Activated T-helper 1 cell treated with anti-CD3 and anti-CD28 coated beads, Interleukin-2, amount 50 U/mL, for 16 hours (primary cell): ENCODE measurements at regions not wholly inside any gene's neighbourhood (a gene's known extent, or its start where the extent isn't known, plus 50 kb on each side); places are given as distances from the start of the nearest gene placed in this dataset.
A peak's percentile ranks its signal among the peaks of the same experiment; 100 is the strongest.

Source experiments
- DNase-seq, 2 donors: peaks; one replicate each; pipeline ENCODE4 v3.0.0-alpha.2; 2020; ENCODE audit warnings: low read depth in 1 of 2, low spot score in 1 of 2

- no peak for DNase-seq
Observed at GRCh38 chr3:59593380-59593779, 543.6 kb upstream of the CFAP20DC start.

GRCh38 chr3:59580996-59581395 lies 531.2 kb upstream of the CFAP20DC start:
- DNase-seq, result no peak

- DNase-seq, result no peak
Observed at GRCh38 chr3:59580499-59580898, 530.7 kb upstream of the CFAP20DC start.

- DNase-seq, result no peak
Observed at GRCh38 chr3:59578129-59578528, 528.3 kb upstream of the CFAP20DC start.

GRCh38 chr3:59576606-59577005 lies 526.8 kb upstream of the CFAP20DC start:
- DNase-seq, result no peak

- peak; percentile 69 to 79 for DNase-seq
Observed at GRCh38 chr3:59575113-59576001, 525.5 kb upstream of the CFAP20DC start.

GRCh38 chr3:59573911-59574310 lies 524.1 kb upstream of the CFAP20DC start:
- no peak for DNase-seq

- no peak for DNase-seq
Observed at GRCh38 chr3:59572106-59572505, 522.3 kb upstream of the CFAP20DC start.

GRCh38 chr3:59570806-59571205 lies 521.0 kb upstream of the CFAP20DC start:
- DNase-seq, result no peak

GRCh38 chr3:59567661-59568060 lies 517.8 kb upstream of the CFAP20DC start:
- DNase-seq, result no peak

GRCh38 chr3:59566481-59566975 lies 516.7 kb upstream of the CFAP20DC start:
- DNase-seq, result no peak

- no peak for DNase-seq
Observed at GRCh38 chr3:59565125-59565524, 515.3 kb upstream of the CFAP20DC start.

GRCh38 chr3:59563966-59564365 lies 514.1 kb upstream of the CFAP20DC start:
- DNase-seq, result no peak

GRCh38 chr3:59563072-59563605 lies 513.3 kb upstream of the CFAP20DC start:
- no peak for DNase-seq

GRCh38 chr3:59559721-59560435 lies 510.1 kb upstream of the CFAP20DC start:
- DNase-seq, result peak in 1 of 2 donors; percentile 6

- DNase-seq, result no peak
Observed at GRCh38 chr3:59558906-59559720, 509.3 kb upstream of the CFAP20DC start.

GRCh38 chr3:59555593-59556315 lies 505.9 kb upstream of the CFAP20DC start:
- no peak for DNase-seq

- DNase-seq, result no peak
Observed at GRCh38 chr3:59553076-59553475, 503.3 kb upstream of the CFAP20DC start.

- DNase-seq, result no peak
Observed at GRCh38 chr3:59551834-59552233, 502.0 kb upstream of the CFAP20DC start.

- DNase-seq, result no peak
Observed at GRCh38 chr3:59549962-59550361, 500.1 kb upstream of the CFAP20DC start.
